ENCODE measurements at regions not wholly inside any gene's neighbourhood (a gene's known extent, or its start where the extent isn't known, plus 50 kb on each side); places are given as distances from the start of the nearest gene placed in this dataset.

- DNase-seq: no peak
Measured at GRCh38 chr16:85188822-85189672, 76.8 kb upstream of the CIBAR2 start.

- no peak for DNase-seq
Measured at GRCh38 chr16:85190572-85190971, 78.3 kb upstream of the CIBAR2 start.

GRCh38 chr16:85191341-85191965 is 79.2 kb upstream of the CIBAR2 start:
- no peak for DNase-seq

- no peak for DNase-seq
Measured at GRCh38 chr16:85192238-85193114, 80.2 kb upstream of the CIBAR2 start.

- no peak for DNase-seq
Measured at GRCh38 chr16:85193115-85193493, 80.8 kb upstream of the CIBAR2 start.

- no peak for DNase-seq
Measured at GRCh38 chr16:85193876-85194275, 81.6 kb upstream of the CIBAR2 start.

GRCh38 chr16:85194307-85195270 is 82.3 kb upstream of the CIBAR2 start:
- DNase-seq: no peak

GRCh38 chr16:85195271-85195647 is 83.0 kb upstream of the CIBAR2 start:
- DNase-seq: no peak

GRCh38 chr16:85195900-85196772 is 83.9 kb upstream of the CIBAR2 start:
- DNase-seq: no peak

- no peak for DNase-seq
Measured at GRCh38 chr16:85196976-85197375, 84.7 kb upstream of the CIBAR2 start.

- no peak for DNase-seq
Measured at GRCh38 chr16:85197611-85198566, 85.6 kb upstream of the CIBAR2 start.

- DNase-seq: no peak
Measured at GRCh38 chr16:85199069-85199725, 86.9 kb upstream of the CIBAR2 start.

GRCh38 chr16:85199880-85200279 is 87.6 kb upstream of the CIBAR2 start:
- no peak for DNase-seq

- DNase-seq: no peak
Measured at GRCh38 chr16:85200471-85201278, 88.4 kb upstream of the CIBAR2 start.

- DNase-seq: no peak
Measured at GRCh38 chr16:85201574-85201973, 89.3 kb upstream of the CIBAR2 start.

GRCh38 chr16:85202051-85202601 is 89.9 kb upstream of the CIBAR2 start:
- no peak for DNase-seq

- DNase-seq: no peak
Measured at GRCh38 chr16:85202631-85203461, 90.6 kb upstream of the CIBAR2 start.

All from stimulated activated CD4-positive, alpha-beta T cell treated with anti-CD3 and anti-CD28 coated beads, Interleukin-1b, Interleukin-23, amount 100 ng/mL, for 48 hours (primary cell).